ENCODE measurements at regions not wholly inside any gene's neighbourhood (a gene's known extent, or its start where the extent isn't known, plus 50 kb on each side); places are given as distances from the start of the nearest gene placed in this dataset.

DNA sequence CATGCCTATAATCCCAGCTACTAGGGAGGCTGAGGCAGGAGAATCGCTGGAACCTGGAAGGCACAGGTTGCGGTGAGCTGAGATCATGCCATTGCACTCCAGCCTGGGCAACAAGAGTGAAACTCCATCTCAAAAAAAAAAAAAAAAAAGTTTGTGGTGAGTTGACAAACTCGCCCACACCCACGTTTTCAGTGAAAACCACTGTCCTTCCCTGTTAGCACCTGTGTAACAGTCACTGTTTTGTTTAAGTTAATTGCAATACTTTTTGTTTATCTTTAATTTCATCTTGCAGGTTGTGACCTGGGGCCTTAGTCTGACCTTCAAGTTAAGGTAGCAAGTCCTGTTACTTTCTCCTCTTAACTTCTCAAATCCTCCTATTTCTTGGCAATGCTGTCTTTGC is 65.5 kb upstream of the SKOR2 start:
- DNase-seq = no peak

DNA sequence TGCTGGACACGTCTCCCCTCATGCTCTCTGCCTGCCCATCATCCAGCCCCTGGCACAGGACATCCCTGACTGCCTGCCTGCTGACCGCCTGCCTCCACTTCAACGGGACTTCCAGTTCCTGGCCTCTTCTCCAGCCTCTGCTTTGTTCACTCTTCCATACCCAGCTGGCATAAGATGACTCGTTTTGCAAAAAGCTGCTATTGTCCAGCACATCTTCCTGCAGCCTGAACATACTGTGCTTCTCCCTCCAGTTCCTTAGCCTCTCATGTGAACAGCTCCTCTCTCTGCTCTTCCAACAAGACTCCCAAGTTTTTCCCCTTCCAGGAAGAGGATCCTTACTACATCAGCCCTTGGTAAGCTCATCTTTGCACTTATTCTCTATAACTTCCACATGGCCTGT is 62.4 kb upstream of the SKOR2 start:
- no peak for DNase-seq

DNA sequence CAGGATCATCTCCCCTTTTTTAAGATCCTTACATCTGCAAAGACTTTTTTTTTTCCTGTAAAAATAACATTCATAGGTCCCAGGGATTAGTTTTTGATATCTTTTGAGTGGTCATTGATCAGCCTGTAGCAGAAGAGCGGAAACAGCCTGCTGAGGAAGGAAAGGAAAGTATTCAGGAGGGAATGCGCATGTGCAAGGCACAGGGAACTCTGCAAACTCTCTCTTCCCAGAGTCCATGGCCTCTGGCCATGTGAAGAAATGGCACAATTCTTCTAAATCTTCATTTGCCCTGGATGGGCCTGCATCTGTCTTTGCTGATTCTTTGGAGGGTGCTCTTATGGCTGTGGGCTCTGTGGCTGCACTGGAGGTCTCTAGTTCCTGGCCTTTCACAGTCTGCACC is 60.1 kb upstream of the SKOR2 start:
- no peak for DNase-seq
